Right lobe of liver (tissue), 4 donors: ENCODE measurements at regions not wholly inside any gene's neighbourhood (a gene's known extent, or its start where the extent isn't known, plus 50 kb on each side); places are given as distances from the start of the nearest gene placed in this dataset.

Experiments used
- POLR2A ChIP-seq: fragments of 450-650 bp; IDR thresholded peaks from one replicate; pipeline ENCODE4 v1.6.1; 2017; ENCODE audit warnings: antibody characterized with exemption, mild to moderate bottlenecking
- TF ChIP-seq, protein P1 (sequence below), 4 donors: fragments of 200-600 bp in 3 of 4; fragments of 450-650 bp in 1 of 4; IDR thresholded peaks; one replicate each; pipeline versions ENCODE4 v1.5.1 to v1.8.0; 2016 to 2022; ENCODE audit warnings: antibody characterized with exemption in 4 of 4, mild to moderate bottlenecking in 2 of 4
- donor health status: DM: no; HTN: no; CAD: no.
- donor health status: DM: no; HTN: no; CAD: no.
- donor health status: DM: no; HTN: yes; CAD: no.

DNA sequence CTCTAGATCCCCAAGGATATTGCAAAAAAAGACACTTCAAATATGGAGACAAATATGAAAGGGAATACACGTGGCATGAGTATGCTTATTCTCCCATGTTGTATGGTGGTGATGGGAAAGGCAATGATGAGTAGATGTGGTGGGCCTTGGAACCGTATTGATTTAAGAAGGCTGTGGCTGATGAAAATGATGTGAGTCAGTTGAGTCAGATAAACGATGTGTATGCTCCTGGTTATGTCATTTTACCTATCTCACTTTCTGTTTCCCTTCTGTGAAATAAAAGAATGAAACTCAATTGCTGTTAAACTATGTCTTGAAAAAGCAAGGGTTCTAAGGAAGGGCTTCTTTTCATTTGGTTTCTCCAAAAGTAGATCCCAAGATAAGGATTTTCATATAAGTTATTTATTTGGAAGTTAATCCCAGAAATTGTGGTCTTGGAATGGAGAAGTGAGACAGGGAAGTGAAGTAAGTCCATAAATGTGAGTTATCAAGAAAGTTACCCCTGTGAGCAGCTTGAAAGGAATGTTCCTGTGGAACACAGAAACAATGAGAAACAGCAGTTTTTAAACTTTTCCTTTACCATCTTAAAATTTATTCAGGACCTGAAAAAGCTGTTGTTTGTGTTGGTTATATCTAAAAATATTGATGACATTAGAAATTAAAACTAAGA is 292.0 kb downstream of the DUSP10 start:
- TF ChIP-seq, protein P1, sequence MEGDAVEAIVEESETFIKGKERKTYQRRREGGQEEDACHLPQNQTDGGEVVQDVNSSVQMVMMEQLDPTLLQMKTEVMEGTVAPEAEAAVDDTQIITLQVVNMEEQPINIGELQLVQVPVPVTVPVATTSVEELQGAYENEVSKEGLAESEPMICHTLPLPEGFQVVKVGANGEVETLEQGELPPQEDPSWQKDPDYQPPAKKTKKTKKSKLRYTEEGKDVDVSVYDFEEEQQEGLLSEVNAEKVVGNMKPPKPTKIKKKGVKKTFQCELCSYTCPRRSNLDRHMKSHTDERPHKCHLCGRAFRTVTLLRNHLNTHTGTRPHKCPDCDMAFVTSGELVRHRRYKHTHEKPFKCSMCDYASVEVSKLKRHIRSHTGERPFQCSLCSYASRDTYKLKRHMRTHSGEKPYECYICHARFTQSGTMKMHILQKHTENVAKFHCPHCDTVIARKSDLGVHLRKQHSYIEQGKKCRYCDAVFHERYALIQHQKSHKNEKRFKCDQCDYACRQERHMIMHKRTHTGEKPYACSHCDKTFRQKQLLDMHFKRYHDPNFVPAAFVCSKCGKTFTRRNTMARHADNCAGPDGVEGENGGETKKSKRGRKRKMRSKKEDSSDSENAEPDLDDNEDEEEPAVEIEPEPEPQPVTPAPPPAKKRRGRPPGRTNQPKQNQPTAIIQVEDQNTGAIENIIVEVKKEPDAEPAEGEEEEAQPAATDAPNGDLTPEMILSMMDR (IDR thresholded peaks at IDR 0.05) = no peak
- no peak for TF ChIP-seq POLR2A
